ENCODE measurements at regions not wholly inside any gene's neighbourhood (a gene's known extent, or its start where the extent isn't known, plus 50 kb on each side); places are given as distances from the start of the nearest gene placed in this dataset.

DNA sequence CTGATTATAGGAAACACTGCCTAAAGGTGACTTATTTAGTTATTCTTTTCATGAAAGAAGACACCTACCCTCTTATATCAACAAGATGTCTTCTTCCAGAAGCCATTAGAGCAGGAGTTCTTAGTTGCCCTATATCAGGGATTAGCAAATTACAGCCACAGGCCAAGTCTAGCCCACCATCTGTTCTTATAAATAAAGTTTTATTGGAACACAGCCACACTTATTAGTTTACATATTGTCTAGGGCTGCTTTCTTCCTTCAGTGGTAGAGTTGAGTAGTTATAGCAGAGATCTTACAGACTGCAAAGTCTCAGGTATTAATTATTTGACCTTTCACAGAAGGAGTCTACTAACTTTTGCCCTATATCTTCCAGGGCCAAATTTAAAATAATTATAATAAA, 157.2 kb upstream of the NOCT start:
- DNase-seq (ENCODE audit: low read depth), result no peak

DNA sequence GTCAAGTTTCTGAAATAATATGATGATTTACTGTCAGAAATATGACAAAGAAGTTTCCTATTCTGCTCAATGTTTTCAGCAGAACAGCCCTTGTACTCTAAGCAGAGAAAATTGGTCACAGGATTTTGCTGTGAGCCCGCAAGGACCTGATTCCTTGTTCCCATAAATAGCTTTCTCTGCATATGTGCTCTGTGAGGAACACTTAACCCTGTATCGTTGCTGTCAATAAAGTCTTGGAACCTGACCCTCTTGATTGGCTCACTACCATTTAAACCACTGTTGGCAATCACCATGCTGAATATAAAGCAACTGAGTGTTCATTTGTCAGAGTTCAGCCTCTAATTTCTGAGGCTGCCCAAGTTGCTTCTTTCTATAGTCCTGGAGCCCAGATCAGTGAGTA, 158.2 kb upstream of the NOCT start:
- no peak for DNase-seq (ENCODE audit: low read depth)

DNA sequence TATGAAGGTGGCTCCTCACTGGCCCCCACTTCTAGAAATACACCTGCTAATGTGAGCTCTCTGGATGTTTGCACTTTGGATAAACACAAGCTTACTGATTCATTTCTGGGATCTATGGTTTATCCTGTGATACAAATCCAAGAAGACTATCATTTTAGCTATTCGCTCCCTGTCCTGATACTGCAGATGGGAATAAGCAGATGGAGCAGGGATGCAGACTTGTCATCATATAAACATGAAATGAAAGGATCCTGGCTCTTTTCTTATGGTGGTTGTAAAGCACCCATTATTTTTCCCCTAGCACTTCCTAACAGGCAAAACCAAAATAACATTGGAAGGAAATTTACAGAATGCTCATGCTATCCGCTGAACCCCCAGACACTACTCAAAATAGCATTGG, 162.9 kb upstream of the NOCT start:
- DNase-seq (ENCODE audit: low read depth), result no peak

DNA sequence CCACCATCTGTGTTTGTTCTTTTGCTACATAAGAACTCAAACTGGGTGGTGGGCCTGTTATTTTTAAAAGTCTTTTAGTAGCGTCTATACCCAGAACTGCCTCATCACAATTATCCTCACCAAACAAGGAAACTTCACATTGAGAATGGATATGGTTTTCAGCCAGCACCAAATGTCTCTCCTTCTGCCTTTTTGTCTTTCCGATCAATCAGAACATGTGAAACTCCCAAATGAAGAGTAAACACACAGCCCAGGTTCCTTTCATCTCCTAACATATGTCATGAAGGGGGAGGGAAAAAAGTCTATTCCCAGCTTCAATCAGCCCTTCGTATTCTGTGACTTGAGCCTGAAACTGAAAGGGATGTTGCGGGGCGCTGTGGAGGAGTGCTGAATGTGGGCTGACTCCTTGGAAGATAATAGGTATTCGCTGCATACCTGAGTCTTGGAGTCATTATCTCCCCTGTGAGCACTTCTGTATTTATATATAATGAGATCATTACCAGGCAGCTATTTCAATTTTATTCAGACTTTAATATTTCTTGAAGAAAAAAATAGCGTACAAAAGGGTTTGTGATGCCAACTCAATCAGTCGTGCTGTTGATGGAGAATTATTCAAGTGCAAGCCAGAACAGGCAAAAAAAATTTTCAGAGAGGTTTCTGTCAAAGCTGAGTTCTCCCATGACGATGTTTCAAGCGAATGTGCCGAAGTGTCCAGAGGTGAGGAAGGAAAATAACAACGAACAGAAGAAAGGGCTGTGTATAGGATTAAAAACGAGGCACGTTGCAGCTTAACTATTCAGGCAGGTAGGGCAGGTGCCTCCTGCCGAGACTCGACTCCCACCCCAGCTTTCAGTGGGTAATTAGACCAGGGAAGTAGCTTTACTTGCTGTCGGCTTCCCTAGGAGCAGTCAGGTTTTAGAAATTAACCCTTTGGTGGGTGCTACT, 163.9 kb upstream of the NOCT start:
- no peak for DNase-seq (ENCODE audit: low read depth)

DNA sequence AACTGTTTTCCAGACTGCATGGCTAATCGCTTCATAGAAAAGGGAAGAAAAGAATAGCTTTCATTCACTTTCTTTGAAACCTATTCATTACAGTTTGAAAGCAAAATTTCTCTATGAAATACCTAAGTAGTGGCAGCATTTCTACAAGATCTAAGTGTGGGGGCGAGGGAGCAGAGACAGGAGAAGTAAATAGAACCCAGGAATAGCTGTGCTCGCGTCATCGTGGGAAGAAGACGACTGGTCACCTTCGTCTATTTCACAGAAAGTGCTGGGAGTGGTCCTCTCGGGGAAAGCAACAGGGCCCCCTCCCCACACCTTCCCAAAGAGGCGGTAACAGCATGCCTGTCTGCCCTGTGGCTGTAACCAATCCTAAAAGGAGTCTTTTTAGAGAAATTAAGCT, 169.9 kb upstream of the NOCT start:
- DNase-seq (ENCODE audit: low read depth), result no peak

DNA sequence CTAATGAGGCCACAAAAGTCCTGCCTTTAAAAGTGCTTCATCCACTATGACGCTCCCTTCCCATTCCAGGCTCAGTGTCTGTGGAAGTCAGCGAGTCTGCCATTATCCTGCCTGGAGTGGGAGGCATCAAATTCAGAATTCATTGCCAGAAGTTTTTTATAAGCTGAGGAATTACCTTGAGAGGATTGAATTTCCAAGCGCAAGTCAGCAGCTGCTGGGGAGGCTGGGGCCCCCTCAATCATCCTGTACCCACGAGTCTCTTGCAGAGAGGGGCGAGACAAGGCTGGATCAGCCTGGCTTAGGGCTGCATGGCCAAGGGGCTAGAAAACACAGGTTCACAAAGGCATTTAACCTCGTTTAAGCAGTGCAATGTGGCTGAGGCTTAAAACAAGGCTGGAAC, 170.5 kb upstream of the NOCT start:
- DNase-seq (ENCODE audit: low read depth), result no peak

DNA sequence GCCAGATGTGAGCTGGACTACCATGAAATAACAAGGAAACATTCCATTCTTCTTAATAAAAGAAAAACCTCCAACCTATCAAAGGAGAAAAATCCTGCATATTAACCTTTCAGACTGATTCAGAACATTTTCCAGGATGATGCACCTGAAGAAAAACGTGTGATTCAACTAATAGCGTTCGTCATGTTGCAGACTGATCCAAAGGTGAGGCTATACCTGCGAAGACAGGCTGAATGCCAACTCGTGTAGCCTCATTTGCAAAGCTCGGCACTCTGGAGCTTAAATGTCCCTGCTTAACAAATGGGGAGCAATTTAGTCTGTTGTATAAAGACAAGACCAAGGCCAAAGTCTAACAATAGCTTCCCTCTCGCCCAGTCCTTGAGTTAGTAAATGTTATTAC, 172.0 kb upstream of the NOCT start:
- DNase-seq (ENCODE audit: low read depth), result no peak

DNA sequence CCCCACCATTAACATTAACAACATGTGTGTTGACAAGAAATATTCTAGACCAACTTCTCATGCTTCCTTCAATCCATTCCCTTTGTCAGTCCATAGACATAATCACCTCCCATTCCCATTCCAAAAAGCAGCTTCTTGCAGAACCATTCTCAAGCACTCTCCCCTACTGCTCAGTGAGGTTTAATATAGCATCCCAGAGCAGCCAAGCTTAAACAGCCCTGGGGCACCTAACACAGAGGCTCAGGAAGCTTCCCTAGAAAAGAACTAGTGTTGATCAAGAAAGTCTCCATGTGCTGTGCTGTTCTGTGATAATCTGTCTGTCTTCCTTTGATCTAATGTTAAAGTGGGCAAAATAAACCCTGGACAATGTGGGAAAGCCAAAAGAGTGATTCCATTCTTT, 174.2 kb upstream of the NOCT start:
- no peak for DNase-seq (ENCODE audit: low read depth)

DNA sequence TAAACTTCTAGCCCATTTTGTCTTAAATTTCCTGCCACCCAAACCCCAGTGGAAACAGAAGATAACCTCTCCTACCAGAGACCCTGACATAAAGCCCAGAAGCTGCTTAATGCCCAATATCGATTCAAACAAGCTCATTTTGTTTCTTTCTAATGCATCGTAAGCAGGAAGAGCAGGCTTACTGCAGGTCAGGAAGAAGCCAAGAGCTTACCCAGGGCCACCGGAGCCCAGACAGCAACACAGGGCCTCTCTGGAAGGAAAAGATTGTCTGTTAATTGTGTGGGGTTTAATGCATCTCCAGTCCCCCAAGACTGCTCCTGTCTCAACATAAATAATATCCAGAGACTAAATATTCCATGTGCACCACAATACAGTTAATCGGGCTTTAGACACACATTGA, 177.3 kb upstream of the NOCT start:
- no peak for DNase-seq (ENCODE audit: low read depth)

DNA sequence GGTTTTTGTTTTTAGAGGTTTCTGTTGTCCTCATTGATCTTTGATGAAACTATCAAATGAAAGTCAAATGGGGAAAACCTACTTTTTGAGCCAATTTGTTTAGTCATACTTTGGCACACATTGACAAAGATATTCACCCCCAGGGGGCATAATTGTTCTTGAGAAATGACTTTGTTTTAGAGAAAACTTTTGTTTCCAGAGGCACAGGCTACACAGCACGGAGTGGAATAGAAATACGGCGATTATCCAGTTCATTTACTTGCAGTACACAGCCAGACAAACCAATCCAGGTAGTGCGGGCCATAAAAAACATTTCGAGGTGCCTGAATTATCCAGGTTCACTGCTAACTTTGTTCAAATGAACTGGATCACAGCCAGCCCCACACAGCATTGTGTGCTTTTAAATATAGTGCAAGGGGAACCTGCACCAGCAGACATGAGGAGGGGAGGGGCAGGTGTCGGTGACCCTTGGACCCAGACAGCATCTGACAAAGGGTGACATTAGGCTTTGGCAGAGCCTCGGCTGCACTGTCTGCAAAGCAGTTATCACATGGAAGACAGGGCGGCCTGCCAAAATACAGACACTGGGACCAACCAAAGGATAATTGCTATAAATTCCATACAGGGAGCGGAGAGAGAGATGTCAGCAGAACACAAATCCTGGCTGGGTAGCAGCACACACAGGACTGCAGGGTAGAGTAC, 179.6 kb upstream of the NOCT start:
- no peak for DNase-seq (ENCODE audit: low read depth)

DNA sequence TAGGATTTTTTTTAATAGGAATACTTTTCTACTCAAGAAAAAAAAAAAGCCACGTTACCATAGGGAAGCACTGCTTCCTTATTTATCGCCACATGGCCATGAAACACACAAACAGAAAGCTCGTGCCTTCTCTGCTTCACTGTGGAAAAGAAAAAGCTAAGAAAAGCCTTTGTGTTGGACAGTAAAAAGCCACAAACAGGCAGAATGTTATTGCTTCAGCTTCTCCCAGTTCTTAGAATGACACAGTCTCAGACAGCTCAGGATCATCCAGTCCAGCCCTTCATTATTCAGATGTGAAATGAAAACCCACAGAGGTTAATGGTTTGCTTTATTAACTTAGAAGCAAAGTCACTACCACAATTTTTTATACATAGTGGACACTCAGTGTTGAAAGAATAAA, 181.6 kb upstream of the NOCT start:
- no peak for DNase-seq (ENCODE audit: low read depth)

DNA sequence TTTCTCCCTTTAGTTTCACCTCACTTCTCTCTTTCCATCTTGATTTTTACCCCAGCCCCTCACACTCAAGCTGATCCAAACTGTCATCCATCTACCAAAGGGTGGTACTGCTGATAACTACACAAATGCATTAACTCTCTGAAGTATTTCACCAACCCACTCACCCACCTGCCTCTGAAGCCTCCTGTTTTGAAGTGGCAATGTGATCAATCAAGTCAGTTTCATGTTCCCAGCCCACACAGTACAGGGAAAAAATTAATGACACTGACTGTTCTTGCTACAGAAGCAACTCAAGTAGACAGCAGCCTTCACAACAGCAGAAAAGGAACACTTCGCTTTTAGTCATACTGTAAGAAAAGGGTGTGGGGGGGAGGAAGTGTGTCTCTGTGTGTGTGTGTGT, 183.0 kb upstream of the NOCT start:
- DNase-seq (ENCODE audit: low read depth), result no peak

DNA sequence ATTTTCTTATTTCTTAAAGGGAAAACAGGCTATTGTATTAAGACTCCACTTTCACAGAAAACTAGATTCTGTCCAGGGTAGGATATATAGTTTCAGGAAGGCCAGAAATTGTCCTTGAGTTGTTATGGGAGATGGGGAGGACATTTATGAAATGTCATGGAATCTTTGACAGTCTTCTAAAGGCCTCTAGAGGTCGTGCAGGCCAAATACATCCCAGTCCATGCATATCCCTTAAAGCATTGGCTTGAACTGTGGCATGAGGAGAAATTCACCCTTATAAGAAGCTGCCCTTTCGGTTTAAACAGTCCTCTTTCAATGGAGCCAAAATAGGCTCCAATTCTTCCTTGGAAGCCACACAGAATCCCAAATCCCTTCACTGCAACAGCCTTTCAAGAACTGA, 183.6 kb upstream of the NOCT start:
- no peak for DNase-seq (ENCODE audit: low read depth)

DNA sequence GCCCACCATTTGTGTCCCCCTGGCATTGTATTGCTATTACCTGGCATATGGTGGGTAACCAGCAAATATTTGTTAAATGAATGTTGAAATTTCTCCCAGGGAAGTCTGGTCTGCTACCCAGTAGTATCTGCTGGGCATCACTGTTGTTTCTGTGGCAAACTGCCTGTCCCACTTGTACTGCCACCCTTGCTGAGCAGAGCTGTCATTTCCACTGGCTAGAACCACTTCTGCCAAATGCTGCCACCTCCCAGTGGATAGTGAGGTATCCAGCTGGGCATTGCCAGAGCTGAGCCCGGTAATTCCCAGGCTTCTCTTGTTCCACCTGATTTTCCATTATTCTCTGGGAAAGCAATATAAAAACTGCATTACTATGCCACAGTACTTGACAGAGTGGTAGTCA, 186.7 kb upstream of the NOCT start:
- DNase-seq (ENCODE audit: low read depth), result no peak

DNA sequence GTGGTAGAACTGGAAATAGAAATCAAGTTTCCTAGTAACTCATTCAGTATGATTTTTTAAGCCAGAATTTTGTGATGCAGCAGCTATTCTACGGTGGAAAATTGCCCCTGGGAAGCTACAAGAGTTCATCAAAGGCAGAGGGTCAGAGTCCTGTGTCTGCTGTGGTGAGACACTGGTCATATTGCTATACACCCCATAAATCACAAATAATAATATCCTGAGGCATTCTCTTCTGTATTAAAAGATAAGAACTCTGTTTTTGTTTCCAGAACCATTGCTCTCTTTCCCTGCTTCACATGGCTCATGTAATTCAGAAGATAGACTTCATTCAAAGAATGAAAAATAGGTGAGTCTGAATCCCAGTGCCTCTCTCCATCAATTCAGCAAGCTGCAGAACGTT, 188.8 kb upstream of the NOCT start:
- DNase-seq (ENCODE audit: low read depth), result no peak

DNA sequence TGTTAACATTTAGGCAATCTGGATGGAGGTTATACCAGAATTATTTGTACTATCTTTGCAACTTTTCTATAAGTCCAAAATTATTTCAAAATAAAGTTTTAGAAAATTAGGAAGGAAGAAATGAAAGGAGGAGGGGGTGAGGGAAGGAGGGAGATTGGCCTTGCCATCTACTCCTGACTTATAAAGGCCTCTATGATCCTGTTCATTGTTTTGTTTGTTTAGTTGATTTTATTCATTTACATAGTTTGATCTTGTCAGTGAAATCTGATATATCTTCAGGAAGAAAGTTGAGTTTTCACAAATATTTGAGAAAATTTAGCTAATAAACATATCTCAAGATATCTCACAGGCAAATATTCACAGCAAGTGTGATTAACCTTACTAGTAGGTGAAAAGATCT, 189.3 kb upstream of the NOCT start:
- DNase-seq (ENCODE audit: low read depth), result no peak

DNA sequence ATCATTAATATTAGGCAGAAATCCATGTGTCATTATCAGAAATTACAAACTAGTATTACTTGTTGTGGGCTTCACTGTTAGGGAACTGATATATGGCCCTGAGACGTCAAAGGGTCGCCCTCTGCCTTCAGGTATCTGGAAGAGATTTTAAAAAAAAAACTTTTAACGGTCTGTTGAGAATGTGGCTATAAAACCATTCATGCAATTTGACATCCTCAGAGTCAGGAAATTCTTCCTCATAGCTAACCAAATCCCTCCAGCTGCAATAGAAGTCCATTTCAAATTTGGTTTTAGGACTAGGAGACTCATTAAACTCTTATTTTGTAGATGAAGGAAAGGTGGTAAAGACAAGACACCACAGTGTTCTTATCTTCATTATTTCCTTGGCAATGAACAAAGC, 194.2 kb upstream of the NOCT start:
- no peak for DNase-seq (ENCODE audit: low read depth)

DNA sequence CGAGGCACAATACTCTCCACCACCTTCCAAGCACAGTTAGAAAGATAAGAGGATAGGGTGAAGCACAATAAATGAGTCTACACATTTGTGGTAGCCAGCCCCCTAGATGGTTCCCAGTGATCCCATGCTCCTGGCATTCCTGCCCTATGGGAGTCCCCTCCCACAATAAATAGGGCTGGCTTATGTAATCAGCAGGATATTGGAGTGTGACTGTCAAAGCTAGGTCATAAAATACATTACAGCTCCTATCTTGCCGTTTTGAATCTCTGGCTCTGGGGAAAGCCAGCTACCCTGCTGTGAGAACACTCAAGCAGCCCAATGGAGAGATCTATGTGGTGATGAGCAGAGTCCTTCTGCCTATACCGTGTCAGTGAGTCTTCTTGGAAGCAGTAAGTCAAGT, 198.7 kb upstream of the NOCT start:
- no peak for DNase-seq (ENCODE audit: low read depth)

DNA sequence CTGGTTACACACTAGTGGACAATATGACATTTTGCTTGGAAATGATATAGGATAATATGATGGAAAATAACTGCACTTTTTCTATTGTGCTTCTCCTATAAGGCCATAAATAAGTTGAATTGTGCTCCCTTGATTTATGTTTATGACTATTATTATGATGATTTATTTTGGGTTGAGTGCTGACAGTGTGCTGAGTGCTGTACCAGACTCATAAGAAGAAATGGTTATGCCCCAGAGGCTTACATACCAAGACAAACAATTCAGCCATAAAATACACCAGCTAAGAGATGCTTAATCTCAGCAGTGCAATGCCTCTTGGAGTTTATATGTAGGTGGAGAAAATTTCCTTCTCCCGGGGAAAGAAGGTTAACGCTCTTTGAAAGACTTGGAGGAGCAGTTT, 199.8 kb upstream of the NOCT start:
- no peak for DNase-seq (ENCODE audit: low read depth)

DNA sequence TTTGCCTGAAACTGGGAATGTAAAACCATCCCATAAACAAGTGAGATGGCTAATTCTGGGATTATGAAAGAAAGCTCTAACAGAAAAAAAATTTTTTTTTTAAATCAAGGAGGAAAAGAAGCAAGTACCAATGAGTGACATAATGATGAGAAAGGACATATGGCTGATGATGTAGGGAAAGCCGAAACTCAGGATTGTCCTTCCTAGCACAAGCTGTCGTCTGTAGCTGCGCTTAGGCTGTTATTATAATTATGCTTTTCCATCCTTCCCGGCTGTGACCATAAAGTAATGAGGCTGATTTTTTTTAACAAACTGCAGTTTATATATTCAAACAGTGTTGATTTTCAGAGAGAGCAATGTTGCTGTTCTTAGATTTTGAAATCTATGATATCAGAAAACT, 209.8 kb upstream of the NOCT start:
- DNase-seq (ENCODE audit: low read depth), result no peak

DNA sequence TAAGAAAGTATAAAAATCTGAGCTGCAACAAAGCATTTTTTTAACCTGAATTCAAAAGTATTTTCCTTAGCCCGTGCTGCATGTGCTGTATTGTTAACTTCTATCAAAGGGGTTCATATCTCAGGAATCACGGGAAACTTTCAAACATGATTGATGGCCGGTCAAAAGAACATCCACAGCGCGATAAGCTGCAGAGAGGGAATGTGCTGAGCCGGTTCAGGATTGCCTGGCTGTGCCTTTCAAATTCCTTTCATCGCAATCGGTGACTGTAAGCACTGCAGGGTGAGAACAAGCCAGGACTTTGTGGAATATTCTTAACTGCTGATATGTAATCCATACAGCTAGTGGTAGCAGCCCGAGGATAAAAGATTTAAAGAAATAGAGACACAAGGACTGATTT, 210.9 kb upstream of the NOCT start:
- no peak for DNase-seq (ENCODE audit: low read depth)

DNA sequence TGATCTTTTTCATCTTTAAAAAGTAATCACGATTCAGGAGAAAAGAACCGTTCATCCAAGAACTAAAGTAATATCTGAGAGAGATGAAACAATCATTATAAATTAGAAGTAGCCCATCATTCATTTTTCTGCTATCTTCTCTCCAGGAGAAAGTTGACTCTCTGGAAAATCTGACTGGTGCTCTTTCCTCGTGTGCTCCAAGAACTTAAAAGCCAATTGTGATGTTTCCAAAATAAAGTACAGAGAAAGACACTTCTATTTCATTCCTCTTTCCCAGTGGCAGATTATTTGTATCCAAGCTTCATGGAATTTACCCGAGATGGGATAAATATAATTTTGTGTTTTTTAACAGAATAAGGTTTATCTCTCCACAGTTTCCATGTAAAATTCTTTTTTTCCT, 212.5 kb upstream of the NOCT start:
- no peak for DNase-seq (ENCODE audit: low read depth)

DNA sequence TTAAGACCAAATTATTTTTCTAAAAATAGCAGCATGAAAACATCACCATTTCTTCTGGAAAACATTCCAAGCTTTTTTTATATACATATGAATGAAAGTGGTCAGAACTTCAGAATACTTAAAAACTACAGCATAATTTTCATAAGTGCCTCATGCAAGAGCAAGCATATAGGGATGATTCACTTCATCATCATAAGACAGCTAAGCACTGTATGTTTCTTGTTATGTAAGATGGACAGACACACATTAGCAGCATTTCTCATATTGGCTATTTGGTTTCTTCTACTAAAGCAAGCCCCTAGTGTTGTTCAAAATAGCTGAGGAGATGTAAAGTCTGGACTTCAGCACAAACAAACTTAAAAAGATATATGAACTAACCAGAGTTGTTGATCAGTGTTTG, 213.1 kb upstream of the NOCT start:
- DNase-seq (ENCODE audit: low read depth), result no peak

DNA sequence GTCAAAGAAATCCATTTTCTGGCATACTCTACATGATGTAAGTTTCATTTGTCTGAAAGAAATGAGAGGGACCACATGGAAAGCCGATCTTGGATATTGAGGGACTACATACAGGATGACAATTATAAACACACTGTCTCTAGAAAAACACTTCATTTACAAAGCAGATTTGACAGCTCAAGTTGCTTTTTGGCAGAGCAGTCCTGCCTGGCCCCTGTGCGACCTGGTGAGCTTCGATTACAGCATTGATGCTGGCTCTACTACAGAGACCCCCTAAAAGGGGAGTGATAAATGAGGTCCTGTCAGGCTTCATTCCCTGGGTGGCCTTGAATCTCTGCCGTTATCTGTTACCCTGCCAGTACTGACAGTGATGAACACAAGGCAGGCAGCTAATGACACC, 215.2 kb upstream of the NOCT start:
- DNase-seq (ENCODE audit: low read depth), result no peak
